HG03439 (cell line): ENCODE measurements at regions not wholly inside any gene's neighbourhood (a gene's known extent, or its start where the extent isn't known, plus 50 kb on each side); places are given as distances from the start of the nearest gene placed in this dataset.
"Not testable (repeated sequence)": the region's sequence is repeated elsewhere in the genome, so short reads cannot be mapped to it uniquely, and the experiment has no call there.

ENCODE experiments used
- ATAC-seq: cut with Tn5 transposase; IDR thresholded peaks from one replicate; pipeline ENCODE4 v1.9.1; 2021; ENCODE audit warnings: mild to moderate bottlenecking, moderate library complexity; ENCODE audit not compliant: unreplicated experiment

GRCh38 chr6:135701426-135701825 is 150.1 kb upstream of the PDE7B start:
- no peak for ATAC-seq

GRCh38 chr6:135703007-135703406 is 148.5 kb upstream of the PDE7B start:
- no peak for ATAC-seq

- ATAC-seq = peak; percentile 88
Observed at GRCh38 chr6:135703621-135704020, 147.9 kb upstream of the PDE7B start.

- ATAC-seq = no peak
Observed at GRCh38 chr6:135707426-135707825, 144.1 kb upstream of the PDE7B start.

GRCh38 chr6:135710042-135710441 is 141.5 kb upstream of the PDE7B start:
- no peak for ATAC-seq

GRCh38 chr6:135722190-135722589 is 129.3 kb upstream of the PDE7B start:
- ATAC-seq = no peak

- ATAC-seq = no peak
Observed at GRCh38 chr6:135722679-135723078, 128.8 kb upstream of the PDE7B start.

- ATAC-seq = no peak
Observed at GRCh38 chr6:135728589-135728988, 122.9 kb upstream of the PDE7B start.

GRCh38 chr6:135731116-135731515 is 120.4 kb upstream of the PDE7B start:
- ATAC-seq = no peak

- ATAC-seq = not testable (repeated sequence)
Observed at GRCh38 chr6:135736351-135736750, 115.2 kb upstream of the PDE7B start.

GRCh38 chr6:135738636-135739035 is 112.9 kb upstream of the PDE7B start:
- no peak for ATAC-seq

- ATAC-seq = no peak
Observed at GRCh38 chr6:135739288-135739687, 112.2 kb upstream of the PDE7B start.

GRCh38 chr6:135740580-135740979 is 110.9 kb upstream of the PDE7B start:
- ATAC-seq = no peak

- ATAC-seq = no peak
Observed at GRCh38 chr6:135743476-135743875, 108.0 kb upstream of the PDE7B start.

- ATAC-seq = no peak
Observed at GRCh38 chr6:135748189-135748588, 103.3 kb upstream of the PDE7B start.

- no peak for ATAC-seq
Observed at GRCh38 chr6:135750081-135750480, 101.4 kb upstream of the PDE7B start.

- ATAC-seq = no peak
Observed at GRCh38 chr6:135753196-135753595, 98.3 kb upstream of the PDE7B start.

- no peak for ATAC-seq
Observed at GRCh38 chr6:135759831-135760230, 91.7 kb upstream of the PDE7B start.

GRCh38 chr6:135774006-135774405 is 77.5 kb upstream of the PDE7B start:
- no peak for ATAC-seq

- no peak for ATAC-seq
Observed at GRCh38 chr6:135779213-135779612, 72.3 kb upstream of the PDE7B start.

- no peak for ATAC-seq
Observed at GRCh38 chr6:135780326-135780725, 71.2 kb upstream of the PDE7B start.

- ATAC-seq = no peak
Observed at GRCh38 chr6:135782546-135782945, 69.0 kb upstream of the PDE7B start.

- ATAC-seq = no peak
Observed at GRCh38 chr6:135784507-135784906, 67.0 kb upstream of the PDE7B start.
